ENCODE measurements at regions not wholly inside any gene's neighbourhood (a gene's known extent, or its start where the extent isn't known, plus 50 kb on each side); places are given as distances from the start of the nearest gene placed in this dataset.

GRCh38 chr15:70505411-70505919 is 257.9 kb downstream of the UACA start:
- Histone ChIP-seq H3K4me1 (ENCODE audit: control insufficient read depth, insufficient read depth, low read length) (peaks cover 56% of the 10 kb centered on the region), H4K20me1 (ENCODE audit: control insufficient read depth, insufficient read depth) (no peaks in the 10 kb centered on the region), H3K79me2 (ENCODE audit: control insufficient read depth, insufficient read depth, low read length) (no peaks in the 10 kb centered on the region), H3K4me2 (ENCODE audit: control insufficient read depth, insufficient read depth) (peak overlapping the region; percentile 82), H3K36me3 (ENCODE audit: control insufficient read depth in 2 of 2, insufficient read depth in 2 of 2, low read length in 1 of 2) (no peaks in the 10 kb centered on the region), H3K9ac (ENCODE audit: control insufficient read depth, insufficient read depth, low read length) (peak overlapping the region; percentile 7; the same call in 1 of the 2 replicates), H2AFZ (ENCODE audit: control insufficient read depth, low read depth, low read length) (no peak overlapping the region), H3K9me3 (replicated peaks; ENCODE audit: control insufficient read depth, insufficient read depth, low read length) (peaks cover 9% of the 10 kb centered on the region; the same call in 2 of the 3 replicates), H3K27me3 (replicated peaks in 1 of 2; ENCODE audit: control insufficient read depth in 2 of 2, insufficient read depth in 2 of 2, low read length in 1 of 2) (no peaks in the 10 kb centered on the region), H3K27ac (ENCODE audit: control insufficient read depth, insufficient read depth) (peak overlapping the region; percentile 91), H3K4me3 (no peak overlapping the region)
- BruUV-seq (replicated peaks), result no TSS peak
- CTCF ChIA-PET, result interaction anchor here (1.2 to 4.1 kb wide), 9 partner anchors 8 to 750 kb away, joined by 3 to 39 read pairs (median 5); no protein-coding TSS in a partner anchor
- POLR2A ChIA-PET, result interaction anchor here (1.0 to 3.0 kb wide), 3 partner anchors 12 to 37 kb away, joined by 3 to 17 read pairs (median 3); no protein-coding TSS in a partner anchor
- ATAC-seq (peak; percentile 42), DNase-seq (ENCODE audit: low read depth, low spot score) (no peak), FAIRE-seq (no peak)
- intact Hi-C loops (cut with micrococcal nuclease; ENCODE audit: unreplicated experiment) (no loop called here), in situ Hi-C loops (cut with MboI) (no loop called here)
- TF ChIP-seq IKZF1 (conservative IDR thresholded peaks at IDR 0.05) (peak; percentile 63; the same call in 1 of the 2 replicates), NBN (IDR thresholded peaks at IDR 0.05) (no peak), RELB (IDR thresholded peaks at IDR 0.05; ENCODE audit: low read depth) (peak; percentile 49; the same call in 1 of the 2 replicates), EED (IDR thresholded peaks at IDR 0.05; ENCODE audit: low read depth) (peak; percentile 86), MEF2A (IDR thresholded peaks at IDR 0.05; ENCODE audit: insufficient read depth, low read depth, low read length) (no peak), TAF1 (IDR thresholded peaks at IDR 0.05; ENCODE audit: borderline replicate concordance, low read depth, low read length) (no peak), JUNB (IDR thresholded peaks at IDR 0.05) (peak; percentile 59), IKZF2 (IDR thresholded peaks at IDR 0.05) (peak; percentile 83 to 85), RUNX3 (IDR thresholded peaks at IDR 0.05; ENCODE audit: low read length) (peak; percentile 49; the same call in 1 of the 2 replicates), NFIC (IDR thresholded peaks at IDR 0.05; ENCODE audit: low read depth, low read length) (0 out of 2 replicates have a peak, but pooled peaks have one; percentile 31), ATF7 (IDR thresholded peaks at IDR 0.05; ENCODE audit: low read depth) (0 out of 2 replicates have a peak, but pooled peaks have one; percentile 21), MEF2B (IDR thresholded peaks at IDR 0.05; ENCODE audit: partially characterized antibody, poor library complexity, severe bottlenecking) (peak; percentile 40), SMAD1 (IDR thresholded peaks at IDR 0.05; ENCODE audit: low read depth, partially characterized antibody) (no peak)
- RAD21 ChIA-PET (ENCODE audit: unreplicated experiment), result interaction anchor here (0.9 to 2.9 kb wide), 10 partner anchors 9 to 753 kb away, joined by 3 to 42 read pairs (median 9); no protein-coding TSS in a partner anchor
- SMC1A ChIA-PET (ENCODE audit: uncharacterized antibody, unreplicated experiment), result interaction anchor here (0.5 to 6.7 kb wide), 10 partner anchors 10 to 838 kb away, joined by 3 to 40 read pairs (median 3); no protein-coding TSS in a partner anchor
- WGBS (ENCODE audit: insufficient coverage, insufficient replicate concordance, low lambda C conversion rate, missing lambda C conversion rate), result 2% methylated on average over 3 of the region's 3 CpGs
